ENCODE measurements at regions not wholly inside any gene's neighbourhood (a gene's known extent, or its start where the extent isn't known, plus 50 kb on each side); places are given as distances from the start of the nearest gene placed in this dataset.

DNA sequence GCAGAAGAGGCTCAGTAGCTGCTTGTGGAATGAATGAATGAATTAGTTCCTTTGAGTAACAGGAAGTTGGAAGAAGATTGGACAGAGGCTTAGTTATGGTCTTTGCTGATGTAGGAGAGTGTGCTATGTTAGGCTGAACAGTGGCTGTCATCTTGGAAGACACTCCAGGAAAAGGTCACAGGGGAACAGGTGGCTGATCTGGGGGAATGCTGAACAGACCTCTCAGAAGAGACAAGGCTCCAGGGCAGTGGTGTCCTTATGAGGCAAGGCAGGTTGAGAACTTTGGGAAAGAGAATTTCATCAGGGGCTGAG lies 62.3 kb downstream of the UTRN start:
- DNase-seq (ENCODE audit: low spot score), result no peak
- POLR2A ChIA-PET (ENCODE audit: low non-redundant PET), result no interaction called here
- TF ChIP-seq, protein P1, sequence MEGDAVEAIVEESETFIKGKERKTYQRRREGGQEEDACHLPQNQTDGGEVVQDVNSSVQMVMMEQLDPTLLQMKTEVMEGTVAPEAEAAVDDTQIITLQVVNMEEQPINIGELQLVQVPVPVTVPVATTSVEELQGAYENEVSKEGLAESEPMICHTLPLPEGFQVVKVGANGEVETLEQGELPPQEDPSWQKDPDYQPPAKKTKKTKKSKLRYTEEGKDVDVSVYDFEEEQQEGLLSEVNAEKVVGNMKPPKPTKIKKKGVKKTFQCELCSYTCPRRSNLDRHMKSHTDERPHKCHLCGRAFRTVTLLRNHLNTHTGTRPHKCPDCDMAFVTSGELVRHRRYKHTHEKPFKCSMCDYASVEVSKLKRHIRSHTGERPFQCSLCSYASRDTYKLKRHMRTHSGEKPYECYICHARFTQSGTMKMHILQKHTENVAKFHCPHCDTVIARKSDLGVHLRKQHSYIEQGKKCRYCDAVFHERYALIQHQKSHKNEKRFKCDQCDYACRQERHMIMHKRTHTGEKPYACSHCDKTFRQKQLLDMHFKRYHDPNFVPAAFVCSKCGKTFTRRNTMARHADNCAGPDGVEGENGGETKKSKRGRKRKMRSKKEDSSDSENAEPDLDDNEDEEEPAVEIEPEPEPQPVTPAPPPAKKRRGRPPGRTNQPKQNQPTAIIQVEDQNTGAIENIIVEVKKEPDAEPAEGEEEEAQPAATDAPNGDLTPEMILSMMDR (conservative IDR thresholded peaks at IDR 0.05; ENCODE audit: low read depth), result no peak
- CTCF ChIA-PET, result no interaction called here
- H3K27ac ChIP-seq, result peak overlapping the region; percentile 79

DNA sequence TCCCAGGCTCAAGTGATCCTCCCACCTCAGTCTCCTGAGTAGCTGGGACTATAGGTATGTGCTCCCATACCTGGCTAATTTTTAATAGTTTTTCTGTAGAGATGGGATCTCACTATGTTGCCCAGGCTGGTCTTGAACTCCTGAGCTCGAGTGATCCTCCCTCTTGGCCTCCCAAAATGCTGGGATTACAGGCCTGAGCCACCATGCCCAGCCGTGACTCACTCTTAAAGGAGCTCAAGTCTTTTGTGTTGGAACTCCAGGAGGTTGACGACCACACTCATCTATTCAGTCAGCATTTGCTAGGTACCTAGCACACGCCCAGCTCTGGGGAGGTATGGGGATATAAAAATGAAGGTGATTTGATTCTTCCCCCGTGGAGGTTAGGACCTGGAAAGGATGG lies 62.8 kb downstream of the UTRN start:
- POLR2A ChIA-PET (ENCODE audit: low non-redundant PET), result no interaction called here
- H3K27ac ChIP-seq, result 0 out of 2 replicates have a peak overlapping the region, but pooled peaks have one; percentile 16
- CTCF ChIA-PET, result no interaction called here
- no peak for DNase-seq (ENCODE audit: low spot score)
- TF ChIP-seq, protein P1 (conservative IDR thresholded peaks at IDR 0.05; ENCODE audit: low read depth), result no peak

DNA sequence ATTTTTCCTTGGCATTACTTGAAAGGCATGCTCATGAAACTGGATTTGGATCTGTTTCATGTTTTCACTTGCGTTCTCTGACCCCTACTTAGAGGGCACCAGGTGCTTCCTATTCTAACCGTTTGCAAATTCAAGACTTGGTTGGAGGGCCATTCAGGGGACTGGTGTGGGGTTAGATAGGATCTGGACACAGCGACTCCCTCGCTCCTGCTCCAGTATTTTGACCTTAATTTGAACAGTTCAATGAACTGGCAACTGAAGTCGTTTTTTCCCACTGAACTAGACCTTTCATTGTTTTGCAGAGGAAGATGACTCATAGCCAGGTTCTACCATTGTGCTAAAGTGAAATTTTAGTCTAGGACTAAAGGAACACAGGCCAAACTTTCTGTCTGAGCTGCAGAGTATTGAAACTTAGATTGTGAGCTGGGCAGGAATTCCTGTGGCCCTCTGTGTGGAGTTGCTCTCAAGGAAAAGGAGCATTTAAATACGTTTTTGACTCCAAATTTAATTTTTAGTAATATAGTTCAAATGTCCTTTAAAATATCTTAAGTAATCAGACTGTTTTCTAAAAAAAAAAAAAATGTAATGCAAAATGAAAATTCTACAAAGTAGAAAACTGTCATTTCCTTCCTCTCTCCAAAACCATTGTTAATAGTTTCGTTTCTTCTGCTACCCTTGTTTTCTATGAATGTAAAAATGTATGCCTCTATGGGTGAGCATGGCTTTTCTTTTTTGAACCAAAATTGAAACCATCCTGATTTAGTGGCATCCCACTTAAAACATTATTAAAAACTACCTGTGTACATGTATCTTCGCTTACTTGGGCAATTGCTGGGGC lies 64.8 kb downstream of the UTRN start:
- TF ChIP-seq, protein P1 (conservative IDR thresholded peaks at IDR 0.05; ENCODE audit: low read depth), result no peak
- no peak overlapping the region; the same call in 1 of the 2 replicates for H3K27ac ChIP-seq
- peak; percentile 57 for DNase-seq (ENCODE audit: low spot score)
- CTCF ChIA-PET, result no interaction called here
- POLR2A ChIA-PET (ENCODE audit: low non-redundant PET), result no interaction called here

DNA sequence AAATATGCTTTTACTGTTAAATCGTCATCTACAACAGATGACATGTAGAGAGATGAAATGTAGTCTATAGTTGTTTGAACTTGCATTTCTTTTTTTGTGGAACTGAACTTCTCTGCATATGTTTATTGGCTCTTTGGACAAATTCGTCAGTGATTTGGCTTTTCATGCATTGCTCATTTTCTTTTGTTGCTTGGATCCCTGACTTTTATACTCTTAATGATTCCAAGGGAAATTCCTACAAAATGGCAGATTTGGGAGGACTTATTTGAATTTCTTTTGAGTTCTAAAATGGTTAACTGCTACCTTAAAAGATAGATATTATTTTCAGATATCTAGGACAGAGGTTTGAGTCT lies 65.4 kb downstream of the UTRN start:
- ChIA-PET CTCF (no interaction called here), POLR2A (ENCODE audit: low non-redundant PET) (no interaction called here)
- no peak overlapping the region for H3K27ac ChIP-seq
- DNase-seq (ENCODE audit: low spot score), result no peak
- TF ChIP-seq, protein P1 (conservative IDR thresholded peaks at IDR 0.05; ENCODE audit: low read depth), result no peak

DNA sequence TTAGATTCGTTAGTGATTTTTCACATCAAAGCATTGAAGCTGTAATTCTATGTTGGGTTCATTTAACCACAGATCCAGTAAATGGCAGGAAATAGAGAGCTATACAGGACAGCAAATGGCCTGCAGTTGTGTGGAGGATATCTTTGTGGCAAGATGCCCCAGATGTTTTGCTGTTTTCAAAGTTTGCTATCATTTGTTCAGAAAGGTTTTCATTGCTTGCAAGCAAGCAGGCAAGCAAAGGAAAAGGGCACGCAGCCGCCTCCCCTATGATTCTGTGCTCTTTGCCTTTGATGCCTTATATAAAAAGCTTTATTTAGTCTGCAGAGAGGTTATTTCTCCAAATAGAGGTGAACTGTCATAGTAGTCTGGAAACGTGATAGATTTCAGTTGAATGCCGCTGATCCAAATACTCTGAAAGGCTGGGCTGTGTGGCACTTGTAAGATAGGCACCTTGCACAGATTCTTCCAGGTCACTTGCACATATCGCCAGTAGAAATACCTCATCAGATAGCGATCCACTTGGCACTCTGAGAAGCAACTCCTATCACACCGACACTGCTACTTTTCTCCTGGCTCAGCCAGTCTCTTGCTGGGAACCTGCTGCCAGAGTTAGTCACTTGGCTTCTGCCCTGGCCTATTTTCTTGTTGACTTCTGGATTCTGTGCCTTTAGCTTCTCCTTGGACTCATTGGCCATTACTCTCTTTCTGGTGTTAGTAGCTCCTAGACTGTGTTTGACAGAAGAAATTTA lies 66.4 kb downstream of the UTRN start:
- no peak overlapping the region for H3K27ac ChIP-seq
- TF ChIP-seq, protein P1 (conservative IDR thresholded peaks at IDR 0.05; ENCODE audit: low read depth), result no peak
- DNase-seq (ENCODE audit: low spot score), result no peak
- ChIA-PET CTCF (interaction anchor here (0.6 kb wide), 1 partner anchor 61 kb away, joined by 3 read pairs; no protein-coding TSS in a partner anchor), POLR2A (ENCODE audit: low non-redundant PET) (no interaction called here)

DNA sequence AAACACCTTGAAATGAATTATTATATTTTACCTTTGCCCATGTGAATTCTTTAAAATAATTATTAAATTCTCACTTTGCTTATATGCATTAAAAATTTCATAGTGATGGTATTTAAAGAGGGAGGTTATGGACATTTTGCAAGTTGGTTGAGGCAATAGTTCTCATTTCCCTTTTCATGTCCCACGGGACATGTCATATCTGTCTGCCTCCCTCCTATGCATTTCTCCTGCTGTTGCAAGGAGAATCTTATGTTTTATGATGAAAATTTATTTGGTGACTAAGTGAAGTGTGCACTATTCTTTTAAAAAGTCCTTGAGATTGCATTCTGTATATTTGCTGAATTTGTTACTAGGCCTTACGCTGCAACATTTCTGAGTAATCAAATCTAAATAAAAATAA lies 67.2 kb downstream of the UTRN start:
- no peak for DNase-seq (ENCODE audit: low spot score)
- ChIA-PET POLR2A (ENCODE audit: low non-redundant PET) (no interaction called here), CTCF (no interaction called here)
- TF ChIP-seq, protein P1 (conservative IDR thresholded peaks at IDR 0.05; ENCODE audit: low read depth), result no peak
- H3K27ac ChIP-seq, result no peak overlapping the region

Data from RWPE1 (cell line).